Left lung (tissue), 4 donors: ENCODE measurements at regions not wholly inside any gene's neighbourhood (a gene's known extent, or its start where the extent isn't known, plus 50 kb on each side); places are given as distances from the start of the nearest gene placed in this dataset.

Source experiments
- ATAC-seq: fragments of 200-7000 bp; cut with Tn5 transposase; one replicate; pipeline ENCODE4 v1.9.1; 2020; ENCODE audit warnings: moderate library complexity
- DNase-seq, 4 donors: peaks; one replicate each; pipeline ENCODE4 v3.0.0-alpha.2; 2013 to 2020
- H3K27ac ChIP-seq, 2 donors: fragments of 200-600 bp; sonication (generic) in 1 of 2; one replicate each; pipeline versions ENCODE4 v1.5.0 to v1.8.0; 2020 to 2021
- H3K27me3 ChIP-seq, 2 donors: fragments of 200-600 bp; sonication (generic) in 1 of 2; one replicate each; pipeline versions ENCODE4 v1.5.0 to v1.8.0; 2020 to 2021
- H3K36me3 ChIP-seq, 2 donors: fragments of 200-600 bp; sonication (generic) in 1 of 2; one replicate each; pipeline versions ENCODE4 v1.5.0 to v1.8.0; 2020 to 2021
- H3K4me1 ChIP-seq, 2 donors: fragments of 200-600 bp; one replicate each; pipeline ENCODE4 v1.8.0; 2021
- H3K4me3 ChIP-seq, 2 donors: fragments of 200-600 bp; sonication (generic) in 1 of 2; one replicate each; pipeline versions ENCODE4 v1.5.0 to v1.8.0; 2020 to 2021; ENCODE audit warnings: mild to moderate bottlenecking in 1 of 2
- H3K9me3 ChIP-seq, 2 donors: fragments of 200-600 bp; sonication (generic) in 1 of 2; one replicate each; pipeline versions ENCODE4 v1.5.0 to v1.8.0; 2020 to 2021
- CTCF ChIP-seq, 2 donors: fragments of 200-600 bp; sonication (generic) in 1 of 2; IDR thresholded peaks; one replicate each; pipeline versions ENCODE4 v1.5.0 to v1.8.0; 2021; ENCODE audit warnings: antibody characterized with exemption in 2 of 2
- intact Hi-C, 2 donors: fragments of 100-400 bp; cut with DNase I; formaldehyde crosslinking; loops; one replicate each; pipeline versions ENCODE4 v1.11.2 to v1.14.2; 2022
- donor health status: DM: no; HTN: yes; CAD: no.
- donor health status: DM: no; HTN: no; CAD: no.

GRCh38 chr10:34024693-34025425 lies 690.4 kb upstream of the NRP1 start:
- Histone ChIP-seq H3K4me3 (no peak overlapping the region), H3K36me3 (no peaks in the 10 kb centered on the region), H3K9me3 (no peaks in the 10 kb centered on the region), H3K27ac (no peak overlapping the region), H3K27me3 (no peaks in the 10 kb centered on the region), H3K4me1 (no peaks in the 10 kb centered on the region)
- TF ChIP-seq CTCF (IDR thresholded peaks at IDR 0.05) = no peak
- ATAC-seq = no peak
- no peak for DNase-seq
- intact Hi-C loops = no loop called here

GRCh38 chr10:34024282-34024681 lies 689.8 kb upstream of the NRP1 start:
- H3K36me3 ChIP-seq = no peaks in the 10 kb centered on the region
- no peaks in the 10 kb centered on the region for H3K9me3 ChIP-seq
- no peak for ATAC-seq
- intact Hi-C loops = no loop called here
- H3K4me1 ChIP-seq = no peaks in the 10 kb centered on the region
- no peak overlapping the region for H3K4me3 ChIP-seq
- H3K27me3 ChIP-seq = no peaks in the 10 kb centered on the region
- TF ChIP-seq CTCF (IDR thresholded peaks at IDR 0.05) = no peak
- DNase-seq = no peak
- no peak overlapping the region for H3K27ac ChIP-seq

GRCh38 chr10:34022195-34022594 lies 687.7 kb upstream of the NRP1 start:
- H3K36me3 ChIP-seq = no peaks in the 10 kb centered on the region
- DNase-seq (no peak), ATAC-seq (no peak)
- H3K4me3 ChIP-seq = no peak overlapping the region
- intact Hi-C loops = no loop called here
- no peaks in the 10 kb centered on the region for H3K9me3 ChIP-seq
- H3K27ac ChIP-seq = no peak overlapping the region
- no peak for TF ChIP-seq CTCF (IDR thresholded peaks at IDR 0.05)
- no peaks in the 10 kb centered on the region for H3K4me1 ChIP-seq
- H3K27me3 ChIP-seq = no peaks in the 10 kb centered on the region

GRCh38 chr10:34018784-34019183 lies 684.3 kb upstream of the NRP1 start:
- intact Hi-C loops = no loop called here
- ATAC-seq = peak; percentile 96
- Histone ChIP-seq H3K4me1 (no peaks in the 10 kb centered on the region), H3K27ac (no peak overlapping the region), H3K36me3 (no peaks in the 10 kb centered on the region), H3K9me3 (no peaks in the 10 kb centered on the region), H3K4me3 (no peak overlapping the region), H3K27me3 (no peaks in the 10 kb centered on the region)
- TF ChIP-seq CTCF (IDR thresholded peaks at IDR 0.05) = no peak
- DNase-seq = peak in 1 of 4 donors; percentile 38

GRCh38 chr10:34018129-34018528 lies 683.7 kb upstream of the NRP1 start:
- DNase-seq = no peak
- intact Hi-C loops = no loop called here
- H3K4me3 ChIP-seq = no peak overlapping the region
- TF ChIP-seq CTCF (IDR thresholded peaks at IDR 0.05) = no peak
- no peak overlapping the region for H3K27ac ChIP-seq
- no peaks in the 10 kb centered on the region for H3K4me1 ChIP-seq
- H3K36me3 ChIP-seq = no peaks in the 10 kb centered on the region
- no peaks in the 10 kb centered on the region for H3K27me3 ChIP-seq
- no peaks in the 10 kb centered on the region for H3K9me3 ChIP-seq
- ATAC-seq = no peak
